Epithelial cell of esophagus (primary cell): ENCODE measurements at regions not wholly inside any gene's neighbourhood (a gene's known extent, or its start where the extent isn't known, plus 50 kb on each side); places are given as distances from the start of the nearest gene placed in this dataset.

Source experiments
- DNase-seq: peaks from one replicate; pipeline ENCODE4 v3.0.0; 2010; ENCODE audit warnings: low read depth
- H3K4me3 ChIP-seq: 2 replicates; pipeline ENCODE4 v1.5.1; 2011; ENCODE audit warnings: mild to moderate bottlenecking, low read length, control low read depth
- CTCF ChIP-seq: IDR thresholded peaks from 2 replicates; pipeline ENCODE4 v1.5.1; 2011; ENCODE audit warnings: low read depth, mild to moderate bottlenecking, low read length, control low read depth, inconsistent platforms; ENCODE audit not compliant: insufficient read depth; ENCODE audit errors: missing control alignments

GRCh38 chr20:50278684-50279531, 88.3 kb downstream of the CEBPB start:
- H3K4me3 ChIP-seq: no peak overlapping the region
- TF ChIP-seq CTCF: peak; percentile 35
- peak; percentile 34 for DNase-seq

- no peak for TF ChIP-seq CTCF
- H3K4me3 ChIP-seq: no peak overlapping the region
- no peak for DNase-seq
Measured at GRCh38 chr20:50279988-50280850, 89.6 kb downstream of the CEBPB start.

- H3K4me3 ChIP-seq: no peak overlapping the region
- TF ChIP-seq CTCF: no peak
Measured at GRCh38 chr20:50280851-50281655, 90.4 kb downstream of the CEBPB start.

GRCh38 chr20:50281831-50282591, 91.4 kb downstream of the CEBPB start:
- no peak for TF ChIP-seq CTCF
- H3K4me3 ChIP-seq: no peak overlapping the region
- DNase-seq: no peak

More at GRCh38 chr20:50280851-50281655, 90.4 kb downstream of the CEBPB start:
- DNase-seq: no peak

- DNase-seq: no peak
- H3K4me3 ChIP-seq: no peak overlapping the region
Measured at GRCh38 chr20:50282592-50283241, 92.1 kb downstream of the CEBPB start.

More at GRCh38 chr20:50282592-50283241, 92.1 kb downstream of the CEBPB start:
- TF ChIP-seq CTCF: no peak
